GM06990 (cell line): ENCODE measurements at regions not wholly inside any gene's neighbourhood (a gene's known extent, or its start where the extent isn't known, plus 50 kb on each side); places are given as distances from the start of the nearest gene placed in this dataset.

Experiments
- DNase-seq: peaks from one replicate; pipeline ENCODE4 v3.0.0-alpha.2; 2011; ENCODE audit not compliant: insufficient read length; ENCODE audit errors: extremely low read depth
- H3K27me3 ChIP-seq: replicated peaks from 2 replicates; pipeline ENCODE4 v1.6.0; 2011; ENCODE audit warnings: low read length; ENCODE audit not compliant: control insufficient read depth, insufficient read depth
- H3K36me3 ChIP-seq: 2 replicates; pipeline ENCODE4 v1.5.1; 2011; ENCODE audit warnings: low read length; ENCODE audit not compliant: control insufficient read depth, insufficient read depth
- H3K4me3 ChIP-seq: replicated peaks from 2 replicates; pipeline ENCODE4 v1.5.1; 2011; ENCODE audit warnings: low read depth, mild to moderate bottlenecking, control low read depth, low read length
- TF ChIP-seq, protein P1 (sequence below): IDR thresholded peaks from 2 replicates; pipeline ENCODE4 v1.5.1; 2011; ENCODE audit warnings: low read length, control low read depth, mild to moderate bottlenecking, inconsistent platforms; ENCODE audit not compliant: insufficient read depth, poor library complexity, severe bottlenecking

DNA sequence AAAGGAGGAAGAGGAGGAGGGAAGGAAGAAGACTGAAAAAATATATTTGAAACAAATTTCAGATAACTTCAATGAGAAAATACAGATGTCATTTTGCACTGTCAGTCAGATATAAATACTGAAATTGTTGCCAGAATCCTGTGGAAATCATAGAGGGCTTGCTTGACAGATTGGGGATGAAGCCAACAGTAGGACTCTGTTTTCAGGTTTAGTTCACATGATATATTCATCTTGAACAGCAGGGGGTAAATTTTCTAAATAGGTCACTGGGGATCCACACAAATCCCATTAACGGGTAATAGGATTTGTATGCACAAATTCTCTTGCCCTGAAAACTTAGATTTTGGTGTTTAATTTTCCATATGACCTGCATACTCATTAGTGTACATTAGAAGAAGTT, 103.3 kb upstream of the PCDH18 start:
- no peaks in the 10 kb centered on the region for H3K36me3 ChIP-seq
- no peaks in the 10 kb centered on the region for H3K27me3 ChIP-seq
- no peak for DNase-seq
- TF ChIP-seq, protein P1, sequence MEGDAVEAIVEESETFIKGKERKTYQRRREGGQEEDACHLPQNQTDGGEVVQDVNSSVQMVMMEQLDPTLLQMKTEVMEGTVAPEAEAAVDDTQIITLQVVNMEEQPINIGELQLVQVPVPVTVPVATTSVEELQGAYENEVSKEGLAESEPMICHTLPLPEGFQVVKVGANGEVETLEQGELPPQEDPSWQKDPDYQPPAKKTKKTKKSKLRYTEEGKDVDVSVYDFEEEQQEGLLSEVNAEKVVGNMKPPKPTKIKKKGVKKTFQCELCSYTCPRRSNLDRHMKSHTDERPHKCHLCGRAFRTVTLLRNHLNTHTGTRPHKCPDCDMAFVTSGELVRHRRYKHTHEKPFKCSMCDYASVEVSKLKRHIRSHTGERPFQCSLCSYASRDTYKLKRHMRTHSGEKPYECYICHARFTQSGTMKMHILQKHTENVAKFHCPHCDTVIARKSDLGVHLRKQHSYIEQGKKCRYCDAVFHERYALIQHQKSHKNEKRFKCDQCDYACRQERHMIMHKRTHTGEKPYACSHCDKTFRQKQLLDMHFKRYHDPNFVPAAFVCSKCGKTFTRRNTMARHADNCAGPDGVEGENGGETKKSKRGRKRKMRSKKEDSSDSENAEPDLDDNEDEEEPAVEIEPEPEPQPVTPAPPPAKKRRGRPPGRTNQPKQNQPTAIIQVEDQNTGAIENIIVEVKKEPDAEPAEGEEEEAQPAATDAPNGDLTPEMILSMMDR, result no peak
- H3K4me3 ChIP-seq, result no peak overlapping the region

DNA sequence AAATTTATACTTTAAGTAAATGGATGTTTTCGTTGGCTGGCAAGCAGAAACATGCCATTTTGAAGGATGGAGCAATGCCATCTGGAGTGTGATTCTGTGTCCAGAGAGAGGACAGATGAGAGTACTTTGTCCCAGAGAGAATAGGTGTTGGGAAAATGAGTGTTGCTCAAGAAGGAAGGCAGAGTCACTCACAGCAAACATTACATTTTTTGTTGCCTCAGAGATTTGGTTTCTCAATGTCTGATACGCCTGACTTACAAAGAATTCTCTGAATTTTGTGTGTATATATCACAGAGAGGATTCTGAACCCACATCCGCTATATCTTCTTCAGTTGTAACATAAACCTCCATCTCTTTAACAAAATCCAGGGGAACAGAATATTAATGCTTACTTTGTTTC, 102.8 kb upstream of the PCDH18 start:
- no peak overlapping the region for H3K4me3 ChIP-seq
- H3K27me3 ChIP-seq, result no peaks in the 10 kb centered on the region
- H3K36me3 ChIP-seq, result no peaks in the 10 kb centered on the region
- DNase-seq, result no peak
- TF ChIP-seq, protein P1, result no peak

GRCh38 chr4:137632842-137633241, 100.5 kb upstream of the PCDH18 start:
- no peak for DNase-seq
- TF ChIP-seq, protein P1, result no peak

DNA sequence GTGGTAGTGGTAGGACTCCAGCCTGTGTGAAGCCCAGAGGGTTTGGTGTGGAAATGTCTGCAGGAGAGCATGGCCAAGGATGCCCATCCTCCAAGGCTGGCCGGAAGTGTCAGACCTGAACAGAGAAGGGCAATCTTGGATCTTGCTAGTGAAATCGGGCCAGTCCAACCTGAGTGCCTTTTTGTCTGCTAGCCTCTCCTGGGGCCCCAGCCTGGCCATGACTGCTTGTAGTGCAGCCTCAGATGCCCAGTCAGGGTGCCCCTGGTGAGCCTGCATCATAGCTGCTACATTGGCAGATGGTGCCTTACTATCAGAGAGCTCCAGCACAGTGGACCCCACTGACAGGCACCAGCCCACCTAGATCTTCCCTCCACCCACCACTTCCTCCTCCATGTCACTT, 99.3 kb upstream of the PCDH18 start:
- TF ChIP-seq, protein P1, result no peak
- H3K36me3 ChIP-seq, result no peaks in the 10 kb centered on the region
- no peak overlapping the region for H3K4me3 ChIP-seq
- H3K27me3 ChIP-seq, result no peaks in the 10 kb centered on the region
- DNase-seq, result no peak

More at GRCh38 chr4:137632842-137633241, 100.5 kb upstream of the PCDH18 start:
- Histone ChIP-seq H3K4me3 (no peak overlapping the region), H3K36me3 (no peaks in the 10 kb centered on the region), H3K27me3 (no peaks in the 10 kb centered on the region)

- TF ChIP-seq, protein P1, result no peak
- DNase-seq, result no peak
- H3K27me3 ChIP-seq, result no peaks in the 10 kb centered on the region
- H3K4me3 ChIP-seq, result no peak overlapping the region
- no peaks in the 10 kb centered on the region for H3K36me3 ChIP-seq
Observed at GRCh38 chr4:137630252-137630651, 98.0 kb upstream of the PCDH18 start.

DNA sequence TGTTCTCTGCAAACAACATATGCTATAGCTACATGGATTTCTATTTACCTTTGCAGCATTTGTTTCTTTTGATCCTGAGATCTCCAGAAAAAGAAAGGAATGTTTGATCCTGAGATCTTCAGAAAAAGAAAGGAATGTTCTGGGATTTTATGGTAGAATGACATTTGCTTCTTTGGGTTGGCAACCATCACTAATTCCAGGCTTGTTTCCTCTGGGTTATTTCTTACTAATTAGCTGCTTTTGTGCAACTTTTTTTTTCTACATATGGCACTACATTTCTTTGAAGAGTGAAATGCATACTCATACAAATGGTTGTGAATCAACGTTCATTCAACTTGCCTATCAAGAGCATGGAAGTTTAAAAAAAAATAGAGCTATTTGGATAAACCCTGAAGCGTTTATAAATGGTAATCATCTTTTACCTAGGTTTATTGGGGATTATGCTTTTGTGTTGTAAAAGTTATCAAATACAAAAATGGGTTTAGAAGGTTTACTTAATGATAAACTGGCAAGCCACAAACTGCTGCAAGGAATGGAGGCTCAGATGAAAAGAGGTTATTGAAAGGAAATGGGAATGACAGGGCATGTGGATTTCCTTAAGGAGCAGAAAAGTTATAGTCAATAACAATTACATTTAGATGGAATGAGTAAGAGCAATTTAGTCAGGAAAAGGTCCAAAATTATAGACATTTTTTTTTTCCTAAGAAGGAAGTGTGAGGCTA, 95.6 kb upstream of the PCDH18 start:
- Histone ChIP-seq H3K36me3 (no peaks in the 10 kb centered on the region), H3K27me3 (no peaks in the 10 kb centered on the region), H3K4me3 (no peak overlapping the region)
- TF ChIP-seq, protein P1, result no peak
- no peak for DNase-seq
